IMR-90 (cell line): ENCODE measurements at regions not wholly inside any gene's neighbourhood (a gene's known extent, or its start where the extent isn't known, plus 50 kb on each side); places are given as distances from the start of the nearest gene placed in this dataset.
"Not testable (repeated sequence)": the region's sequence is repeated elsewhere in the genome, so short reads cannot be mapped to it uniquely, and the experiment has no call there.

Experiments
- ATAC-seq: fragments of 200-7000 bp; cut with Tn5 transposase; 2 replicates; pipeline ENCODE4 v1.9.1; 2020; ENCODE audit warnings: low read depth, mild to moderate bottlenecking, moderate library complexity
- BruUV-seq: library from RNA; stranded (reverse); fragments of 400-500 nt; replicated peaks from 2 replicates; lab custom pipeline; 2021; lab: Mats Ljungman, UMichigan
- CTCF ChIA-PET: fragments of 300-600 bp; formaldehyde crosslinking; extraction: SDS; loops from one replicate; lab custom pipeline; 2021; ENCODE audit warnings: antibody characterized with exemption; lab: Yijun Ruan, JAX
- POLR2A ChIA-PET: fragments of 300-600 bp; sonication (Branson Sonifier 250); formaldehyde crosslinking; loops from one replicate; lab custom pipeline; 2022; ENCODE audit warnings: antibody characterized with exemption; ENCODE audit not compliant: unreplicated experiment; lab: Charles Lee
- DNase-seq: peaks from one replicate; pipeline ENCODE4 v3.0.0; 2013
- H2AFZ ChIP-seq: replicated peaks from 2 replicates; pipeline ENCODE3; 2013; ENCODE audit warnings: low read length, mild to moderate bottlenecking; ENCODE audit not compliant: poor library complexity
- H2AK5ac ChIP-seq: 2 replicates; pipeline ENCODE4 v1.6.1; 2013; ENCODE audit warnings: low read depth, low read length, inconsistent platforms
- H2AK9ac ChIP-seq: replicated peaks from 2 replicates; pipeline ENCODE3; 2013; ENCODE audit warnings: mild to moderate bottlenecking, low read depth, low read length, moderate library complexity; ENCODE audit not compliant: poor library complexity
- H2BK120ac ChIP-seq: 2 replicates; pipeline ENCODE4 v1.6.1; 2013; ENCODE audit warnings: low read depth, low read length, inconsistent platforms
- H2BK15ac ChIP-seq: 3 replicates; pipeline ENCODE4 v1.6.1; 2013; ENCODE audit warnings: low read depth, low read length, inconsistent platforms
- H2BK20ac ChIP-seq: 2 replicates; pipeline ENCODE4 v1.6.1; 2013; ENCODE audit warnings: low read depth, mild to moderate bottlenecking, inconsistent platforms, low read length, moderate library complexity
- H2BK5ac ChIP-seq: 2 replicates; pipeline ENCODE4 v1.6.1; 2013; ENCODE audit warnings: mild to moderate bottlenecking, low read depth, low read length, inconsistent platforms; ENCODE audit not compliant: poor library complexity, severe bottlenecking
- H3K14ac ChIP-seq: replicated peaks from 2 replicates; pipeline ENCODE4 v1.6.1; 2013; ENCODE audit warnings: low read depth, low read length, inconsistent platforms
- H3K18ac ChIP-seq: 2 replicates; pipeline ENCODE4 v1.6.1; 2013; ENCODE audit warnings: low read depth, low read length, control low read depth
- H3K23ac ChIP-seq: 2 replicates; pipeline ENCODE4 v1.6.1; 2013; ENCODE audit warnings: low read depth, low read length, inconsistent platforms
- H3K27ac ChIP-seq: 2 replicates; pipeline ENCODE4 v1.5.1; 2013; ENCODE audit warnings: mild to moderate bottlenecking, control low read depth, low read length; ENCODE audit not compliant: insufficient read depth
- H3K27me3 ChIP-seq: 2 replicates; pipeline ENCODE4 v1.6.1; 2013; ENCODE audit warnings: low read length; ENCODE audit not compliant: control insufficient read depth, insufficient read depth
- H3K36me3 ChIP-seq: 2 replicates; pipeline ENCODE4 v1.6.1; 2013; ENCODE audit warnings: low read length, mixed read lengths; ENCODE audit not compliant: control insufficient read depth, insufficient read depth
- H3K4ac ChIP-seq: 2 replicates; pipeline ENCODE4 v1.6.1; 2013; ENCODE audit warnings: low read depth, low read length, inconsistent platforms
- H3K4me1 ChIP-seq: 2 replicates; pipeline ENCODE4 v1.6.1; 2013; ENCODE audit warnings: low read length, mixed read lengths; ENCODE audit not compliant: control insufficient read depth, insufficient read depth
- H3K4me2 ChIP-seq: 2 replicates; pipeline ENCODE4 v1.6.1; 2013; ENCODE audit warnings: low read depth, mild to moderate bottlenecking, control low read depth, low read length, moderate library complexity
- H3K4me3 ChIP-seq: 2 replicates; pipeline ENCODE4 v1.5.1; 2013; ENCODE audit warnings: low read depth, mild to moderate bottlenecking, control low read depth, low read length, moderate library complexity; ENCODE audit not compliant: insufficient read depth
- H3K56ac ChIP-seq: 2 replicates; pipeline ENCODE4 v1.6.1; 2013; ENCODE audit warnings: low read length, inconsistent platforms; ENCODE audit not compliant: insufficient read depth; ENCODE audit errors: extremely low read depth
- H3K79me1 ChIP-seq, 2 experiments: 2 replicates each; pipeline ENCODE4 v1.6.1; 2013; ENCODE audit warnings: low read length in 2 of 2, inconsistent platforms in 1 of 2, low read depth in 1 of 2
- H3K9ac ChIP-seq: 2 replicates; pipeline ENCODE4 v1.6.1; 2013; ENCODE audit warnings: low read depth, low read length, control low read depth
- H3K9me1 ChIP-seq: 2 replicates; pipeline ENCODE4 v1.6.1; 2013; ENCODE audit warnings: low read length, inconsistent platforms; ENCODE audit not compliant: insufficient read depth
- H3K9me3 ChIP-seq: 2 replicates; pipeline ENCODE4 v1.6.1; 2013; ENCODE audit warnings: low read length; ENCODE audit not compliant: control insufficient read depth, insufficient read depth
- H4K20me1 ChIP-seq: 2 replicates; pipeline ENCODE4 v1.6.1; 2013; ENCODE audit warnings: low read length, inconsistent platforms; ENCODE audit not compliant: insufficient read depth
- H4K5ac ChIP-seq: 2 replicates; pipeline ENCODE4 v1.6.1; 2013; ENCODE audit warnings: mild to moderate bottlenecking, low read depth, low read length, control low read depth
- H4K8ac ChIP-seq, 2 experiments: 2 replicates each; pipeline ENCODE4 v1.6.1; 2013; ENCODE audit warnings: low read depth in 2 of 2, low read length in 2 of 2, control low read depth in 1 of 2, inconsistent platforms in 1 of 2
- H4K91ac ChIP-seq: 2 replicates; pipeline ENCODE4 v1.6.1; 2013; ENCODE audit warnings: low read depth, low read length, inconsistent platforms; ENCODE audit not compliant: insufficient read depth
- WGBS, 2 experiments: methylation state at CpG; one replicate each; pipeline versions ENCODE4 v1.1.5 to v1.1.7; 2013; ENCODE audit warnings: missing lambda C conversion rate in 2 of 2; ENCODE audit not compliant: insufficient read length in 1 of 2; ENCODE audit errors: extremely low coverage in 2 of 2; 5-methylcytosine and 5-hydroxymethylcytosine counted together
- dilution Hi-C: fragments of 300-500 bp; cut with HindIII; formaldehyde crosslinking; loops from one replicate; pipeline ENCODE4 v1.14.3; 2018; ENCODE audit warnings: low sequenced_read_pairs; ENCODE audit not compliant: unreplicated experiment
- in situ Hi-C: fragments of 300-500 bp; cut with MboI; formaldehyde crosslinking; loops from 3 replicates; pipeline ENCODE4 v1.14.3; 2019; ENCODE audit warnings: low sequenced_read_pairs, inconsistent platforms, mixed read lengths
- intact Hi-C: fragments of 100-400 bp; cut with micrococcal nuclease; formaldehyde crosslinking; loops from 2 replicates; pipeline ENCODE4 v1.10.0; 2022

DNA sequence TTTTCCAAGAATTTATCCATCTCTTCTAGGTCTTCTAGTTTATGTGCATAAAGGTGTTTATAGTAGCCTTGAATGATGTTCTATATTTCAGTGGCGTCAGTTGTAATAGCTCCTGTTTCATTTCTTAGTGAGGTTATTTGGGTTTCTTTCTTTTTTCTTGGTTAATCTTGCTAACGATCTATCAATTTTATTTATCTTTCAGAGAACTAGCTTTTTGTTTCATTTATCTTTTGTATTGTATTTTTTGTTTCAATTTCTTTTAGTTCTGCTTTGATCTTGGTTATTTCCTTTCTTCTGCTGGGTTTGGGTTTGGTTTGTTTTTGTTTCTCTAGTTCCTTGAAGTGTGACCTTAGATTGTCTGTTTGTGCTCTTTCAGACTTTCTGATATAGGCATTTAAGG, 133.0 kb downstream of the KLF8 start:
- H3K79me1 ChIP-seq, intact Hi-C loops, POLR2A ChIA-PET, H4K91ac ChIP-seq, H3K4ac ChIP-seq, H2BK120ac ChIP-seq, dilution Hi-C loops, H3K4me1 ChIP-seq, DNase-seq, H3K18ac ChIP-seq, H2BK5ac ChIP-seq, H4K8ac ChIP-seq, H2AK5ac ChIP-seq, H2BK20ac ChIP-seq, CTCF ChIA-PET, H3K56ac ChIP-seq, H4K20me1 ChIP-seq, H2AFZ ChIP-seq, H3K27me3 ChIP-seq, H4K5ac ChIP-seq, in situ Hi-C loops, H2AK9ac ChIP-seq, H3K36me3 ChIP-seq, H2BK15ac ChIP-seq, ATAC-seq, H3K23ac ChIP-seq, BruUV-seq, H3K4me2 ChIP-seq, H3K9me1 ChIP-seq, H3K9me3 ChIP-seq, H3K14ac ChIP-seq, H3K27ac ChIP-seq, H3K4me3 ChIP-seq, H3K9ac ChIP-seq: not testable (repeated sequence)
- no CpG with 5 or more reads among the region's 2 CpGs for WGBS, 2 experiments
